ENCODE measurements at regions not wholly inside any gene's neighbourhood (a gene's known extent, or its start where the extent isn't known, plus 50 kb on each side); places are given as distances from the start of the nearest gene placed in this dataset.

GRCh38 chr2:104616856-104617255 lies 237.1 kb upstream of the POU3F3 start:
- TF ChIP-seq, protein P1, sequence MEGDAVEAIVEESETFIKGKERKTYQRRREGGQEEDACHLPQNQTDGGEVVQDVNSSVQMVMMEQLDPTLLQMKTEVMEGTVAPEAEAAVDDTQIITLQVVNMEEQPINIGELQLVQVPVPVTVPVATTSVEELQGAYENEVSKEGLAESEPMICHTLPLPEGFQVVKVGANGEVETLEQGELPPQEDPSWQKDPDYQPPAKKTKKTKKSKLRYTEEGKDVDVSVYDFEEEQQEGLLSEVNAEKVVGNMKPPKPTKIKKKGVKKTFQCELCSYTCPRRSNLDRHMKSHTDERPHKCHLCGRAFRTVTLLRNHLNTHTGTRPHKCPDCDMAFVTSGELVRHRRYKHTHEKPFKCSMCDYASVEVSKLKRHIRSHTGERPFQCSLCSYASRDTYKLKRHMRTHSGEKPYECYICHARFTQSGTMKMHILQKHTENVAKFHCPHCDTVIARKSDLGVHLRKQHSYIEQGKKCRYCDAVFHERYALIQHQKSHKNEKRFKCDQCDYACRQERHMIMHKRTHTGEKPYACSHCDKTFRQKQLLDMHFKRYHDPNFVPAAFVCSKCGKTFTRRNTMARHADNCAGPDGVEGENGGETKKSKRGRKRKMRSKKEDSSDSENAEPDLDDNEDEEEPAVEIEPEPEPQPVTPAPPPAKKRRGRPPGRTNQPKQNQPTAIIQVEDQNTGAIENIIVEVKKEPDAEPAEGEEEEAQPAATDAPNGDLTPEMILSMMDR (IDR thresholded peaks at IDR 0.05; ENCODE audit: low read length), result no peak
- TF ChIP-seq EZH2phosphoT487 (IDR thresholded peaks at IDR 0.05; ENCODE audit: low read length) (no peak), EZH2 (optimal IDR thresholded peaks at IDR 0.05; ENCODE audit: low read depth, low read length) (no peak)
- Histone ChIP-seq H3K27me3 (replicated peaks; ENCODE audit: insufficient read depth, low read length) (no peaks in the 10 kb centered on the region), H3K36me3 (replicated peaks; ENCODE audit: insufficient read depth, low read length) (no peaks in the 10 kb centered on the region), H3K27ac (ENCODE audit: low read length) (no peak overlapping the region), H3K9ac (ENCODE audit: low read length) (no peak overlapping the region), H4K20me1 (ENCODE audit: insufficient read depth, low read length) (no peaks in the 10 kb centered on the region), H3K4me1 (ENCODE audit: low read length) (no peaks in the 10 kb centered on the region), H3K79me2 (ENCODE audit: low read length) (no peaks in the 10 kb centered on the region), H3K9me2 (replicated peaks; ENCODE audit: insufficient read depth, low read length) (no peaks in the 10 kb centered on the region), H3K9me3 (replicated peaks; ENCODE audit: insufficient read depth, low read length) (no peaks in the 10 kb centered on the region), H3K4me3 (ENCODE audit: low read length) (no peak overlapping the region), H2AFZ (ENCODE audit: low read length) (no peak overlapping the region), H3F3A (ENCODE audit: insufficient read depth, low read length) (no peaks in the 10 kb centered on the region), H3K4me2 (ENCODE audit: low read depth, low read length) (no peak overlapping the region)
- no peak for DNase-seq

DNA sequence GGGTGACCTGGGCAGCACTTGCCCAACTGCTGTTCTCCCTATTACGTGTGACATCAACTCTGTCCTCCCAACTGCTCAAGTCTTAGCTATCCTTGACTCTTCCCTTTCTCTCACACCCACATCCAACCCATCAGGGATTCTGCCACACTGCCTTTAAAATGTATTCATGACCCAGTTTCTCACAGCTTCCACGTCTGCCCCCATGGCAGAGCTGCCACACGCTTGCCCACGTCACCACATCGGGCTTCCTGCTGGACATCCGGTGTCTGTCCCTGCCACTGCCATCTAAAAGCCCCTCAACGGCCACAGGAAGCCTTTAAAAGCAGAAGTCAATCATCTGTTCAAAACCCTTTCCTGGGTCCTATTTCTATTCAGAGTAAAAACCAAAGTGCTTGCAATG lies 233.1 kb upstream of the POU3F3 start:
- TF ChIP-seq, protein P1 (IDR thresholded peaks at IDR 0.05; ENCODE audit: low read length), result no peak
- TF ChIP-seq EZH2phosphoT487 (IDR thresholded peaks at IDR 0.05; ENCODE audit: low read length), result no peak
- TF ChIP-seq EZH2 (optimal IDR thresholded peaks at IDR 0.05; ENCODE audit: low read depth, low read length), result no peak
- Histone ChIP-seq H2AFZ (ENCODE audit: low read length) (no peak overlapping the region), H3K4me1 (ENCODE audit: low read length) (no peaks in the 10 kb centered on the region), H3K36me3 (replicated peaks; ENCODE audit: insufficient read depth, low read length) (no peaks in the 10 kb centered on the region), H3K9me3 (replicated peaks; ENCODE audit: insufficient read depth, low read length) (no peaks in the 10 kb centered on the region), H3K27me3 (replicated peaks; ENCODE audit: insufficient read depth, low read length) (no peaks in the 10 kb centered on the region), H3K79me2 (ENCODE audit: low read length) (no peaks in the 10 kb centered on the region), H3K9ac (ENCODE audit: low read length) (no peak overlapping the region), H3F3A (ENCODE audit: insufficient read depth, low read length) (no peaks in the 10 kb centered on the region), H4K20me1 (ENCODE audit: insufficient read depth, low read length) (no peaks in the 10 kb centered on the region), H3K4me3 (ENCODE audit: low read length) (no peak overlapping the region), H3K9me2 (replicated peaks; ENCODE audit: insufficient read depth, low read length) (no peaks in the 10 kb centered on the region), H3K27ac (ENCODE audit: low read length) (no peak overlapping the region), H3K4me2 (ENCODE audit: low read depth, low read length) (no peak overlapping the region)
- DNase-seq, result no peak

- TF ChIP-seq, protein P1 (IDR thresholded peaks at IDR 0.05; ENCODE audit: low read length), result no peak
- no peak for TF ChIP-seq EZH2 (optimal IDR thresholded peaks at IDR 0.05; ENCODE audit: low read depth, low read length)
- TF ChIP-seq EZH2phosphoT487 (IDR thresholded peaks at IDR 0.05; ENCODE audit: low read length), result no peak
- no peak for DNase-seq
- no peaks in the 10 kb centered on the region for H3K9me2 ChIP-seq (replicated peaks; ENCODE audit: insufficient read depth, low read length)
- no peaks in the 10 kb centered on the region for H3K36me3 ChIP-seq (replicated peaks; ENCODE audit: insufficient read depth, low read length)
- H2AFZ ChIP-seq (ENCODE audit: low read length), result no peak overlapping the region
- H3K27me3 ChIP-seq (replicated peaks; ENCODE audit: insufficient read depth, low read length), result no peaks in the 10 kb centered on the region
- H3K4me3 ChIP-seq (ENCODE audit: low read length), result no peak overlapping the region
- H4K20me1 ChIP-seq (ENCODE audit: insufficient read depth, low read length), result no peaks in the 10 kb centered on the region
- no peaks in the 10 kb centered on the region for H3F3A ChIP-seq (ENCODE audit: insufficient read depth, low read length)
- H3K9me3 ChIP-seq (replicated peaks; ENCODE audit: insufficient read depth, low read length), result no peaks in the 10 kb centered on the region
- no peaks in the 10 kb centered on the region for H3K4me1 ChIP-seq (ENCODE audit: low read length)
- no peak overlapping the region for H3K4me2 ChIP-seq (ENCODE audit: low read depth, low read length)
- no peaks in the 10 kb centered on the region for H3K79me2 ChIP-seq (ENCODE audit: low read length)
- no peak overlapping the region for H3K9ac ChIP-seq (ENCODE audit: low read length)
- H3K27ac ChIP-seq (ENCODE audit: low read length), result no peak overlapping the region
These were observed 218.3 kb upstream of the POU3F3 start for GRCh38 chr2:104635608-104636007.

Measured in MM.1S (cell line).